Stomach (tissue), 4 donors: ENCODE measurements at regions not wholly inside any gene's neighbourhood (a gene's known extent, or its start where the extent isn't known, plus 50 kb on each side); places are given as distances from the start of the nearest gene placed in this dataset.

Experiments
- EP300 ChIP-seq: sonication (generic); formaldehyde crosslinking; IDR thresholded peaks from one replicate; pipeline ENCODE4 v1.6.1; 2017; ENCODE audit warnings: antibody characterized with exemption
- POLR2A ChIP-seq, 4 donors: fragments of 450-650 bp; IDR thresholded peaks; one replicate each; pipeline ENCODE4 v1.6.1; 2016; ENCODE audit warnings: antibody characterized with exemption in 4 of 4, control low read depth in 2 of 4, mild to moderate bottlenecking in 1 of 4, moderate library complexity in 1 of 4
- POLR2AphosphoS5 ChIP-seq, 3 donors: sonication (generic); formaldehyde crosslinking; IDR thresholded peaks; one replicate each; pipeline ENCODE4 v1.6.1; 2016; ENCODE audit warnings: antibody characterized with exemption in 3 of 3
- TF ChIP-seq, protein P1 (sequence below), 7 experiments: fragments of 450-650 bp in 4 of 7; fragments of 200-600 bp in 3 of 7; sonication (generic) in 3 of 7; IDR thresholded peaks; one replicate each; pipeline ENCODE4 v1.5.1; 2016 to 2019; ENCODE audit warnings: antibody characterized with exemption in 7 of 7, control low read depth in 2 of 7, mild to moderate bottlenecking in 1 of 7

DNA sequence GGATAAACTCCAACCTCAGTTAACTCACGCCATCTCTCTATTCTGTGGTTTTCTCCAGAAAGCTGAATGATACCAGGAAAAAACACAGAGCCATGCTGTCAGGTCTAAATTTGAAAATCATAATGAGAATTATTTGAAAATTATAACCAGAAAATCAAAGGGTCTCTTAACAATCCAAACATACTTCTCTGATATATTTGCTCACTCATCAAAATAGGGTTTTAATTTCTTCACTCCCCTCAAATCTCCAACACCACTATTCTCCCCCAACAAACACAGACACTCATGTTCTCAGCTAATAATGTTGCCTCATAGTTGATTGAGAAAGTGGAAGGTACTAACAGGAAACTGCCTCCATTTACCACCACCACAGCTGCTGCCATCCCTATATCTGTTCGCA, 375.5 kb downstream of the TLE1 start:
- TF ChIP-seq POLR2AphosphoS5 (IDR thresholded peaks at IDR 0.05), result no peak
- no peak for TF ChIP-seq POLR2A (IDR thresholded peaks at IDR 0.05)
- TF ChIP-seq, protein P1, sequence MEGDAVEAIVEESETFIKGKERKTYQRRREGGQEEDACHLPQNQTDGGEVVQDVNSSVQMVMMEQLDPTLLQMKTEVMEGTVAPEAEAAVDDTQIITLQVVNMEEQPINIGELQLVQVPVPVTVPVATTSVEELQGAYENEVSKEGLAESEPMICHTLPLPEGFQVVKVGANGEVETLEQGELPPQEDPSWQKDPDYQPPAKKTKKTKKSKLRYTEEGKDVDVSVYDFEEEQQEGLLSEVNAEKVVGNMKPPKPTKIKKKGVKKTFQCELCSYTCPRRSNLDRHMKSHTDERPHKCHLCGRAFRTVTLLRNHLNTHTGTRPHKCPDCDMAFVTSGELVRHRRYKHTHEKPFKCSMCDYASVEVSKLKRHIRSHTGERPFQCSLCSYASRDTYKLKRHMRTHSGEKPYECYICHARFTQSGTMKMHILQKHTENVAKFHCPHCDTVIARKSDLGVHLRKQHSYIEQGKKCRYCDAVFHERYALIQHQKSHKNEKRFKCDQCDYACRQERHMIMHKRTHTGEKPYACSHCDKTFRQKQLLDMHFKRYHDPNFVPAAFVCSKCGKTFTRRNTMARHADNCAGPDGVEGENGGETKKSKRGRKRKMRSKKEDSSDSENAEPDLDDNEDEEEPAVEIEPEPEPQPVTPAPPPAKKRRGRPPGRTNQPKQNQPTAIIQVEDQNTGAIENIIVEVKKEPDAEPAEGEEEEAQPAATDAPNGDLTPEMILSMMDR (IDR thresholded peaks at IDR 0.05), result no peak
- no peak for TF ChIP-seq EP300
